Activated T-helper 1 cell treated with Interleukin-2 at 50 U/mL for 16 hours (primary cell): ENCODE measurements at regions not wholly inside any gene's neighbourhood (a gene's known extent, or its start where the extent isn't known, plus 50 kb on each side); places are given as distances from the start of the nearest gene placed in this dataset.
"Not testable (repeated sequence)": the region's sequence is repeated elsewhere in the genome, so short reads cannot be mapped to it uniquely, and the experiment has no call there.

Experiments
- DNase-seq: peaks from one replicate; pipeline ENCODE4 v3.0.0-alpha.2; 2020; ENCODE audit warnings: low read depth

GRCh38 chrX:65825226-65825625, 157.8 kb downstream of the MSN start:
- not testable (repeated sequence) for DNase-seq

- DNase-seq = peak; percentile 10
Measured at GRCh38 chrX:65821721-65822496, 154.5 kb downstream of the MSN start.

- DNase-seq = not testable (repeated sequence)
Measured at GRCh38 chrX:65819983-65820382, 152.5 kb downstream of the MSN start.

GRCh38 chrX:65813245-65813644, 145.8 kb downstream of the MSN start:
- no peak for DNase-seq

GRCh38 chrX:65811558-65812228, 144.2 kb downstream of the MSN start:
- no peak for DNase-seq
